Endothelial cell of umbilical vein (primary cell): ENCODE measurements at regions not wholly inside any gene's neighbourhood (a gene's known extent, or its start where the extent isn't known, plus 50 kb on each side); places are given as distances from the start of the nearest gene placed in this dataset.

Experiments used
- BruUV-seq: library from RNA; stranded (reverse); fragments of 400-500 nt; replicated peaks from 2 replicates; lab custom pipeline; 2021; lab: Mats Ljungman, UMichigan
- CTCF ChIA-PET: fragments of 300-600, 350-600 bp; sonication (Branson Sonifier 250); formaldehyde crosslinking; loops from one replicate; lab custom pipeline; 2021; ENCODE audit warnings: antibody characterized with exemption, inconsistent platforms; lab: Charles Lee
- POLR2A ChIA-PET: fragments of 300-600, 350-600 bp; sonication (Branson Sonifier 250); formaldehyde crosslinking; loops from one replicate; lab custom pipeline; 2021; ENCODE audit warnings: antibody characterized with exemption, inconsistent platforms; lab: Charles Lee
- DNase-seq: peaks from one replicate; pipeline ENCODE4 v3.0.0-alpha.2; 2011; ENCODE audit warnings: low read depth, low spot score
- FAIRE-seq: peaks from 2 replicates; lab custom pipeline; 2011; peaks lifted over from hg19 to GRCh38; lab: Jason Lieb, UNC
- H2AFZ ChIP-seq: 2 replicates; pipeline ENCODE4 v1.6.0; 2012; ENCODE audit warnings: low read depth, low read length, control low read depth, inconsistent platforms
- H3K27ac ChIP-seq: 2 replicates; pipeline ENCODE4 v1.5.1; 2011; ENCODE audit warnings: low read depth, mild to moderate bottlenecking, control low read depth, low read length, moderate library complexity; ENCODE audit not compliant: insufficient read depth
- H3K27me3 ChIP-seq, 2 experiments: 2 replicates each; pipeline versions ENCODE4 v1.6.0 to v1.6.1; 2011; ENCODE audit warnings: low read length in 2 of 2, mixed read lengths in 1 of 2; ENCODE audit not compliant: control insufficient read depth in 2 of 2, insufficient read depth in 2 of 2
- H3K36me3 ChIP-seq, 2 experiments: 2 replicates in 1 of 2; 3 replicates in 1 of 2; pipeline ENCODE4 v1.5.1; 2011; ENCODE audit warnings: low read length in 2 of 2, mild to moderate bottlenecking in 1 of 2, moderate library complexity in 1 of 2; ENCODE audit not compliant: control insufficient read depth in 2 of 2, insufficient read depth in 2 of 2; ENCODE audit errors: extremely low read depth in 1 of 2
- H3K4me1 ChIP-seq: 3 replicates; pipeline ENCODE4 v1.5.1; 2011; ENCODE audit warnings: mild to moderate bottlenecking, low read length; ENCODE audit not compliant: control insufficient read depth, insufficient read depth; ENCODE audit errors: extremely low read depth
- H3K4me2 ChIP-seq: 2 replicates; pipeline ENCODE4 v1.6.1; 2011; ENCODE audit warnings: low read length, control low read depth, mixed read lengths; ENCODE audit not compliant: insufficient read depth
- H3K4me3 ChIP-seq, 3 experiments: fragments of 200-600 bp in 1 of 3; sonication (generic), shearing (Covaris generic) in 1 of 3; replicated peaks in 1 of 3; 2 replicates each; pipeline ENCODE4 v1.5.1; 2011 to 2016; ENCODE audit warnings: control low read depth in 3 of 3, low read length in 3 of 3, mild to moderate bottlenecking in 2 of 3, inconsistent platforms in 1 of 3, low read depth in 1 of 3, moderate library complexity in 1 of 3; ENCODE audit not compliant: insufficient read depth in 1 of 3
- H3K79me2 ChIP-seq: 2 replicates; pipeline ENCODE4 v1.6.0; 2012; ENCODE audit warnings: low read length, inconsistent platforms; ENCODE audit not compliant: control insufficient read depth, insufficient read depth
- H3K9ac ChIP-seq: replicated peaks from 2 replicates; pipeline ENCODE3; 2011; ENCODE audit warnings: low read length, control low read depth; ENCODE audit not compliant: insufficient read depth; ENCODE audit errors: extremely low read depth
- H3K9me1 ChIP-seq: replicated peaks from 3 replicates; pipeline ENCODE4 v1.6.0; 2011; ENCODE audit warnings: mild to moderate bottlenecking, low read length; ENCODE audit not compliant: control insufficient read depth, insufficient read depth; ENCODE audit errors: extremely low read depth
- H3K9me3 ChIP-seq: replicated peaks from 2 replicates; pipeline ENCODE4 v1.5.1; 2012; ENCODE audit warnings: low read length, inconsistent platforms; ENCODE audit not compliant: control insufficient read depth, insufficient read depth
- H4K20me1 ChIP-seq: replicated peaks from 2 replicates; pipeline ENCODE3; 2011; ENCODE audit warnings: mild to moderate bottlenecking, low read length; ENCODE audit not compliant: control insufficient read depth, insufficient read depth; ENCODE audit errors: extremely low read depth
- CTCF ChIP-seq, 2 donors: IDR thresholded peaks; 1 replicate in 1 of 2; 2 replicates in 1 of 2; pipeline ENCODE4 v1.5.1; 2011; ENCODE audit warnings: low read length in 2 of 2, mild to moderate bottlenecking in 2 of 2, moderate library complexity in 2 of 2, control low read depth in 1 of 2, inconsistent platforms in 1 of 2, low read depth in 1 of 2; ENCODE audit not compliant: insufficient read depth in 1 of 2; ENCODE audit errors: extremely low read depth in 1 of 2
- EZH2 ChIP-seq: IDR thresholded peaks from 2 replicates; pipeline ENCODE4 v1.6.1; 2012; ENCODE audit warnings: borderline replicate concordance, low read depth, mild to moderate bottlenecking, moderate library complexity, low read length, inconsistent platforms; ENCODE audit not compliant: severe bottlenecking
- FOS ChIP-seq: IDR thresholded peaks from 2 replicates; pipeline ENCODE4 v1.6.1; 2011; ENCODE audit warnings: mild to moderate bottlenecking, low read length, moderate library complexity, borderline replicate concordance; ENCODE audit not compliant: insufficient read depth
- GATA2 ChIP-seq: IDR thresholded peaks from 2 replicates; pipeline ENCODE4 v1.7.0; 2011; ENCODE audit warnings: low read depth, mild to moderate bottlenecking, moderate library complexity, mixed read lengths, low read length; ENCODE audit not compliant: insufficient read length, insufficient read depth
- JUN ChIP-seq: IDR thresholded peaks from 2 replicates; pipeline ENCODE4 v1.6.1; 2011; ENCODE audit warnings: borderline replicate concordance, low read depth; ENCODE audit not compliant: insufficient read length, insufficient read depth
- MAX ChIP-seq: IDR thresholded peaks from 2 replicates; pipeline ENCODE4 v1.6.1; 2011; ENCODE audit not compliant: insufficient read depth, insufficient read length
- MYC ChIP-seq: IDR thresholded peaks from one replicate; pipeline ENCODE4 v1.6.1; 2011; ENCODE audit warnings: mild to moderate bottlenecking, low read depth, low read length
- POLR2A ChIP-seq: IDR thresholded peaks from 2 replicates; pipeline ENCODE4 v1.6.1; 2012; ENCODE audit warnings: low read depth, mild to moderate bottlenecking, control low read depth, low read length
- POLR2AphosphoS5 ChIP-seq: IDR thresholded peaks from 2 replicates; pipeline ENCODE4 v1.6.1; 2012; ENCODE audit warnings: low read depth, mild to moderate bottlenecking, control low read depth, low read length, moderate library complexity; ENCODE audit not compliant: insufficient read depth
- dilution Hi-C: fragments of 300-500 bp; cut with MboI; formaldehyde crosslinking; loops from one replicate; pipeline ENCODE4 v1.15.0; 2019; ENCODE audit warnings: low sequenced_read_pairs; ENCODE audit not compliant: extremely low pct_ligation_motif_present
- intact Hi-C: fragments of 100-400 bp; cut with micrococcal nuclease; formaldehyde crosslinking; loops from one replicate; pipeline ENCODE4 v1.10.0; 2022

- Histone ChIP-seq H3K9me3 (no peaks in the 10 kb centered on the region), H3K4me3 (no peak overlapping the region), H3K36me3 (no peaks in the 10 kb centered on the region), H3K9ac (no peak overlapping the region), H4K20me1 (no peaks in the 10 kb centered on the region), H3K4me2 (no peak overlapping the region), H3K9me1 (no peaks in the 10 kb centered on the region), H3K27ac (no peak overlapping the region), H3K79me2 (no peaks in the 10 kb centered on the region), H2AFZ (no peak overlapping the region), H3K4me1 (no peaks in the 10 kb centered on the region), H3K27me3 (no peaks in the 10 kb centered on the region)
- BruUV-seq = no TSS peak
- CTCF ChIA-PET = no interaction called here
- POLR2A ChIA-PET = no interaction called here
- dilution Hi-C loops (no loop called here), intact Hi-C loops (no loop called here)
- FAIRE-seq (no peak), DNase-seq (no peak)
- TF ChIP-seq POLR2A (no peak), MAX (no peak), GATA2 (no peak)
Observed at GRCh38 chr15:69990566-69991421, 106.9 kb downstream of the TLE3 start.

- H3K4me2 ChIP-seq = no peak overlapping the region
- H2AFZ ChIP-seq = no peak overlapping the region
- DNase-seq = no peak
- TF ChIP-seq EZH2 = no peak
- no peak for TF ChIP-seq MYC
- TF ChIP-seq POLR2AphosphoS5 = no peak
- TF ChIP-seq CTCF (IDR thresholded peaks at IDR 0.05; ENCODE audit: extremely low read depth in 1 of 2, insufficient read depth in 1 of 2, low read depth in 1 of 2, low read length in 2 of 2) = no peak
- no peak for TF ChIP-seq FOS
- TF ChIP-seq MAX = no peak
- no peak for TF ChIP-seq POLR2A
- no peak for TF ChIP-seq JUN
- TF ChIP-seq GATA2 = no peak
- H3K4me3 ChIP-seq = no peak overlapping the region
- no peaks in the 10 kb centered on the region for H3K9me3 ChIP-seq
- FAIRE-seq = no peak
- dilution Hi-C loops = no loop called here
- H3K27ac ChIP-seq = no peak overlapping the region
- intact Hi-C loops = no loop called here
- no peaks in the 10 kb centered on the region for H3K79me2 ChIP-seq
- H3K9me1 ChIP-seq = no peaks in the 10 kb centered on the region
- CTCF ChIA-PET = no interaction called here
- H4K20me1 ChIP-seq = no peaks in the 10 kb centered on the region
- BruUV-seq = no TSS peak
- no peaks in the 10 kb centered on the region for H3K27me3 ChIP-seq
- POLR2A ChIA-PET = no interaction called here
- no peak overlapping the region for H3K9ac ChIP-seq
- no peaks in the 10 kb centered on the region for H3K36me3 ChIP-seq
- no peaks in the 10 kb centered on the region for H3K4me1 ChIP-seq
Observed at GRCh38 chr15:69991551-69991980, 106.2 kb downstream of the TLE3 start.
